ENCODE measurements at regions not wholly inside any gene's neighbourhood (a gene's known extent, or its start where the extent isn't known, plus 50 kb on each side); places are given as distances from the start of the nearest gene placed in this dataset.

DNA sequence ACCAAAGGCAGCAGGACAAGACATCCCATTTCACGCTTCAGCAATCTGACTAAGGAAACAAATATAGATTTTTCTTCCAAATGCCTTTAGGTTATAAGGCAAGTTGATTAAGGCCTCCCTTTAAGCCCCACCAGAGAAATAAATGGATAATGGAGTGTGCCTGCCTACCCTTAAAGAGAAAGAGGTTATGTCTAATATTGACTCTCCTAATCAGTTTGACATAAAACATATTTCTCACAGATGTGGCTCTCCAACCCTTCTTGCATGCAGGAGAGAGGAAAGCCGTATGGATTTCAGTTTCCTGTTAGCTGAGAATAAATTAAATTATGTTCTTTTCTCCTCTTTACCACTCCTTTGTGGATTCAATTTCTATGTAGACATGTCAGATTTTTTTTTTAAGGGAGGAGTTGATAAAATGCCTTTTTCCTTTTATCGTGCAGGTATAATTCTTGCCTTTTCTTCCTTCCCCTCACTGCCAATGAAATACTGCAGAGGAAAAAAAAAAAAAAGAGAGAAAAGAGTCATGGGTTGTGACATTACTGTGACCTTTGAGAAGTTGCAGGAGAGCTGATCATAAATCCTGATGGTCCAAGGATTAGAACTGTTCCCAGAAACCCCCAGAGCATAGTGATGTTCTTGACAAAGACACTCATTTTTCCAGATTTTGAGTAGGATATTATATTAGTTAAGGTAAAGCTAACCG, 355.3 kb upstream of the SLCO3A1 start (continued):
- TF ChIP-seq, protein P1, sequence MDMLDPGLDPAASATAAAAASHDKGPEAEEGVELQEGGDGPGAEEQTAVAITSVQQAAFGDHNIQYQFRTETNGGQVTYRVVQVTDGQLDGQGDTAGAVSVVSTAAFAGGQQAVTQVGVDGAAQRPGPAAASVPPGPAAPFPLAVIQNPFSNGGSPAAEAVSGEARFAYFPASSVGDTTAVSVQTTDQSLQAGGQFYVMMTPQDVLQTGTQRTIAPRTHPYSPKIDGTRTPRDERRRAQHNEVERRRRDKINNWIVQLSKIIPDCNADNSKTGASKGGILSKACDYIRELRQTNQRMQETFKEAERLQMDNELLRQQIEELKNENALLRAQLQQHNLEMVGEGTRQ (IDR thresholded peaks at IDR 0.05; ENCODE audit: borderline replicate concordance, low read depth, low read length) = no peak
- TF ChIP-seq FOXM1 (IDR thresholded peaks at IDR 0.05; ENCODE audit: low read depth) = no peak
- TF ChIP-seq, protein P2, sequence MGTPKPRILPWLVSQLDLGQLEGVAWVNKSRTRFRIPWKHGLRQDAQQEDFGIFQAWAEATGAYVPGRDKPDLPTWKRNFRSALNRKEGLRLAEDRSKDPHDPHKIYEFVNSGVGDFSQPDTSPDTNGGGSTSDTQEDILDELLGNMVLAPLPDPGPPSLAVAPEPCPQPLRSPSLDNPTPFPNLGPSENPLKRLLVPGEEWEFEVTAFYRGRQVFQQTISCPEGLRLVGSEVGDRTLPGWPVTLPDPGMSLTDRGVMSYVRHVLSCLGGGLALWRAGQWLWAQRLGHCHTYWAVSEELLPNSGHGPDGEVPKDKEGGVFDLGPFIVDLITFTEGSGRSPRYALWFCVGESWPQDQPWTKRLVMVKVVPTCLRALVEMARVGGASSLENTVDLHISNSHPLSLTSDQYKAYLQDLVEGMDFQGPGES (IDR thresholded peaks at IDR 0.05; ENCODE audit: low read depth, low read length) = no peak

DNA sequence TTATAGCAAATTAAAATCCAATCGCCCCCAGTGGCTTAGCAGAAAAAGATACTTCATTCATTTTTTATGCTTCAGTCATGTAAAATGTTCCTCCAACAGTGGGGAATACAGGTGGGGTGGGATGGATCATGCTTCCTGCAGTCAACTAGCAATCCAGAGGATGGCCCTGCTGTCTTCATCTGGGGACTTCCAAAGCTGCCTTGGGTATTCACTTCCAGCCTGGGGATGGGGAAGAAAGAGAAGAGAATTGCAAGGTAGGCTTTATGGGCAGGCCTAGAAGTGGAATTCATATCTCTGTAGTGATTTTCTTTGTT, 354.8 kb upstream of the SLCO3A1 start:
- H3K4me1 ChIP-seq (ENCODE audit: control insufficient read depth in 1 of 2, insufficient read depth in 2 of 2, low read depth in 1 of 2, low read length in 1 of 2) = peaks cover 0 to 16% of the 10 kb centered on the region in 2 experiments; a peak in 2 of 4 replicates
- no peak overlapping the region for H3K4me2 ChIP-seq
- TF ChIP-seq, protein P2 (IDR thresholded peaks at IDR 0.05; ENCODE audit: low read depth, low read length) = no peak
- no peaks in the 10 kb centered on the region for H4K20me1 ChIP-seq (ENCODE audit: insufficient read depth)
- 41% methylated on average over 1 of the region's 1 CpG for WGBS (ENCODE audit: low lambda C conversion rate)
- H3K9me3 ChIP-seq = no peaks in the 10 kb centered on the region
- H2AFZ ChIP-seq (ENCODE audit: low read depth) = no peak overlapping the region
- no peak overlapping the region for H3K4me3 ChIP-seq (ENCODE audit: low read depth in 2 of 2, low read length in 1 of 2)
- no peaks in the 10 kb centered on the region for H3K36me3 ChIP-seq (replicated peaks in 1 of 2; ENCODE audit: control insufficient read depth in 1 of 2, insufficient read depth in 2 of 2, low read length in 1 of 2)
- no peaks in the 10 kb centered on the region for H3K27me3 ChIP-seq (ENCODE audit: insufficient read depth)
- CTCF ChIA-PET = interaction anchor here (0.8 to 2.0 kb wide), 4 partner anchors 18 to 196 kb away, joined by 3 to 8 read pairs (median 4); no protein-coding TSS in a partner anchor
- H3K79me2 ChIP-seq (ENCODE audit: insufficient read depth) = no peaks in the 10 kb centered on the region
- H3K9ac ChIP-seq = no peak overlapping the region
- H3K27ac ChIP-seq (ENCODE audit: low read depth in 2 of 2, low read length in 1 of 2) = peak overlapping the region in 1 of 2 experiments; percentile 97; a peak in 2 of 4 replicates
- no peaks in the 10 kb centered on the region for H3K9me2 ChIP-seq
- POLR2A ChIA-PET = no interaction called here
- peak; percentile 25 for DNase-seq
- H3F3A ChIP-seq (replicated peaks; ENCODE audit: insufficient read depth) = no peaks in the 10 kb centered on the region

DNA sequence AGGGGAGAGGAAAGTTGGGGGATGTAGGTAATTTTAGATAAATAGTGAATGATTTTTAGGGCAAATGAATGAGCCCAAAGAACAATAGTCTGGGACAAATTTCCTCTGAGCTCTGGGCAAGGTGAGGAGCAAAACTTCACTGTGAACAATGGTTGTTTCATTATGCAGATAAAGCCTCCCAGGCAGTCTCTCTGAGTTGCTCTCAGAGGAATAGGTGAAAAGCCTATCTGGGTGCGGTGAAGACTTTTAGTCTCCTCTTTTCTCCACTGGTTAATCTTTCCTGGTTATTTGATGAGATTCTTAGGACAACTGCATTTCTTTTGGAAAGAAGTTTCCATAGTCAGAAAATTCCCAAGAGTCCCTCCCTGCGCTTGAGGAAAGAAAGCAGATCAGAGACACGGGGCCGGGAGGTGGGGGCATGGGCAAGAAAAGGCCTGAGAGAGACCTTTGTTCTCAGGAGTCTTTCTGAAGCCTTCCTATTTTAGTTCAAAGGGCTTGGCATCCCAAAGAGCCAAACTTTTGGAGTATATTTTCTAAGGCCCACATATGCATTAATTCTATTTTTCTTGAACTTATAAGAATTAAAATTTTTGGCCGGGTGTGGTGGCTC, 353.6 kb upstream of the SLCO3A1 start:
- DNase-seq = no peak
- CTCF ChIA-PET = interaction anchor here (0.6 kb wide), 1 partner anchor 174 kb away, joined by 3 read pairs; no protein-coding TSS in a partner anchor
- 88% methylated on average over 5 of the region's 5 CpGs for WGBS (ENCODE audit: low lambda C conversion rate)
- POLR2A ChIA-PET = no interaction called here
- Histone ChIP-seq H3K4me1 (ENCODE audit: control insufficient read depth in 1 of 2, insufficient read depth in 2 of 2, low read depth in 1 of 2, low read length in 1 of 2) (peaks cover 0 to 16% of the 10 kb centered on the region in 2 experiments; a peak in 2 of 4 replicates), H3K9ac (no peak overlapping the region), H3K9me2 (no peaks in the 10 kb centered on the region), H3K4me3 (ENCODE audit: low read depth in 2 of 2, low read length in 1 of 2) (no peak overlapping the region), H3K36me3 (replicated peaks in 1 of 2; ENCODE audit: control insufficient read depth in 1 of 2, insufficient read depth in 2 of 2, low read length in 1 of 2) (no peaks in the 10 kb centered on the region), H3K9me3 (no peaks in the 10 kb centered on the region), H3K27ac (ENCODE audit: low read depth in 2 of 2, low read length in 1 of 2) (peak overlapping the region in 1 of 2 experiments; percentile 28; a peak in 1 of 4 replicates), H2AFZ (ENCODE audit: low read depth) (no peak overlapping the region), H3K79me2 (ENCODE audit: insufficient read depth) (no peaks in the 10 kb centered on the region), H4K20me1 (ENCODE audit: insufficient read depth) (no peaks in the 10 kb centered on the region), H3K27me3 (ENCODE audit: insufficient read depth) (no peaks in the 10 kb centered on the region), H3K4me2 (no peak overlapping the region), H3F3A (replicated peaks; ENCODE audit: insufficient read depth) (no peaks in the 10 kb centered on the region)
- TF ChIP-seq SIN3A (IDR thresholded peaks at IDR 0.05; ENCODE audit: borderline replicate concordance, low read depth, low read length) = no peak
- TF ChIP-seq ELF1 (IDR thresholded peaks at IDR 0.05) = no peak
- TF ChIP-seq, protein P2 (IDR thresholded peaks at IDR 0.05; ENCODE audit: low read depth, low read length) = no peak
- no peak for TF ChIP-seq TCF12 (IDR thresholded peaks at IDR 0.05)
- TF ChIP-seq, protein P3, sequence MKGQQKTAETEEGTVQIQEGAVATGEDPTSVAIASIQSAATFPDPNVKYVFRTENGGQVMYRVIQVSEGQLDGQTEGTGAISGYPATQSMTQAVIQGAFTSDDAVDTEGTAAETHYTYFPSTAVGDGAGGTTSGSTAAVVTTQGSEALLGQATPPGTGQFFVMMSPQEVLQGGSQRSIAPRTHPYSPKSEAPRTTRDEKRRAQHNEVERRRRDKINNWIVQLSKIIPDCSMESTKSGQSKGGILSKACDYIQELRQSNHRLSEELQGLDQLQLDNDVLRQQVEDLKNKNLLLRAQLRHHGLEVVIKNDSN (IDR thresholded peaks at IDR 0.05; ENCODE audit: borderline replicate concordance, low read depth) = no peak
- no peak for TF ChIP-seq MXI1 (IDR thresholded peaks at IDR 0.05; ENCODE audit: low read depth, low read length)
- TF ChIP-seq RAD21 (IDR thresholded peaks at IDR 0.05; ENCODE audit: low read length) = no peak
- TF ChIP-seq RCOR1 (IDR thresholded peaks at IDR 0.05; ENCODE audit: low read length) = no peak
- no peak for TF ChIP-seq EZH2phosphoT487 (IDR thresholded peaks at IDR 0.05; ENCODE audit: borderline replicate concordance, low read depth)
- TF ChIP-seq POLR2AphosphoS5 (IDR thresholded peaks at IDR 0.05; ENCODE audit: low read depth, low read length) = no peak
- TF ChIP-seq TEAD4 (IDR thresholded peaks at IDR 0.05; ENCODE audit: borderline replicate concordance, insufficient read depth) = no peak
- TF ChIP-seq CHD2 (IDR thresholded peaks at IDR 0.05; ENCODE audit: low read length, partially characterized antibody) = no peak
- TF ChIP-seq EP300 (IDR thresholded peaks at IDR 0.05; ENCODE audit: borderline replicate concordance in 1 of 2, low read depth in 1 of 2, low read length in 1 of 2) = no peak
- TF ChIP-seq YY1 (IDR thresholded peaks at IDR 0.05; ENCODE audit: low read depth) = no peak
- TF ChIP-seq NFIC (IDR thresholded peaks at IDR 0.05; ENCODE audit: borderline replicate concordance) = no peak
- no peak for TF ChIP-seq GABPA (IDR thresholded peaks at IDR 0.05; ENCODE audit: low read depth)
